Ecto neural progenitor cell (in vitro differentiated cells): ENCODE measurements at regions not wholly inside any gene's neighbourhood (a gene's known extent, or its start where the extent isn't known, plus 50 kb on each side); places are given as distances from the start of the nearest gene placed in this dataset.

Experiments used
- DNase-seq: peaks from one replicate; pipeline ENCODE4 v3.0.0-alpha.2; 2018; ENCODE audit warnings: low spot score

DNA sequence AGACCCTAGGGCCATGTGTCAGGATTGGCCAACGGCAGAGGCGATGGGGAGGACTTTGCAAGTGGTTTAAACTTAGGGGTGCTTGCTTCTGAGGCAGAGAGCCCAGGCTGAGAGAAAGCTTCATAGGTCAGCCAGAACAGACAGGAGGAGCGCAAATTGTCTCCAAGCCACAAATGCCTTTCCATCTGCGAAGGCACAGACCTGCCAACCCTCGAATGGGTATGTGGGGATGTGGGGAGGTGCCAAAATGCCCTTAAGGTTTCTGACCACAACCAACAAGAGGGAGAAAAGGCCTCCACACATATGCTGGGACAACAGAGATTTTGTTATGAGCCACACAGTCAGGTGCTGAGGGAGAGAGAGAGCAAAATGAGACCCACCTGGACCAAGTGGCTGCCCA is 283.6 kb downstream of the CYP26B1 start:
- no peak for DNase-seq

DNA sequence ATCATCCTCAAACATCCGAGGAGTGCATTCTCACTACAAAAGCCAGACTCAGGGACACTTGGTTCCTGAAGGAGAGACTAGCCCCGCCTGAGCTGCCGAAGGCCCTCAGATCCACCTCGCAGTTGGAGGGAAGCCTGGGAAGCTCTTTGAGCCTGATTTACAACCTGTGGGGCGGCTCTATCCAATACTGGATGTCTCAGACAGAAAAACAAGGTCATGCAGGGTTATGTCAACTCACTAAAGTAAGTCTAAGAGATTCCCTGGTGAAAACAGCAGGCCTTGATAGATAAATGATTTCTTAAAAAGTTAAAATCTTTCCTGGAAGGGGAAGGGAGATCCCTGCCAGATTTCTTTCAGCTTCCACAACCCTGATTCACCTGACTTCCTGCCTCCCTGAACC is 284.3 kb downstream of the CYP26B1 start:
- no peak for DNase-seq

DNA sequence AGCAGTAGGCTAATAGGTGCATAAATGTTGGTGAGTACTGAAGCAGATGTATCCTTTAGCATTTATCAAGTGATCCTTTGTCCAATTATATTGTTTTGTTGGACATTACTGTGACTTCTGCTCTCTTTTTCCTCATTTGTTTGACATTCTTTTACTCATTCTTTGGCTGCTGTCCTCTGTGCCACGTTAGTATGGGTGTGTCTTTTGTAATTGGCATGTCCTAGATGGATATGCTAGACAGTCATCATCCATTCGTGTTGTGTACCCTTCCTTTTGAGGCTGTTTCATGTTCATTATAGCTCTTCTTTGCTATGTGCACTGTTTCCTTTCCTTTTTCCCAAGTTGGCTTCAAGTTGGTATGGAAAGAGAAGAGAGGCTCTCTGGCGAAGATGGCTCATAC is 284.7 kb downstream of the CYP26B1 start:
- DNase-seq = no peak

DNA sequence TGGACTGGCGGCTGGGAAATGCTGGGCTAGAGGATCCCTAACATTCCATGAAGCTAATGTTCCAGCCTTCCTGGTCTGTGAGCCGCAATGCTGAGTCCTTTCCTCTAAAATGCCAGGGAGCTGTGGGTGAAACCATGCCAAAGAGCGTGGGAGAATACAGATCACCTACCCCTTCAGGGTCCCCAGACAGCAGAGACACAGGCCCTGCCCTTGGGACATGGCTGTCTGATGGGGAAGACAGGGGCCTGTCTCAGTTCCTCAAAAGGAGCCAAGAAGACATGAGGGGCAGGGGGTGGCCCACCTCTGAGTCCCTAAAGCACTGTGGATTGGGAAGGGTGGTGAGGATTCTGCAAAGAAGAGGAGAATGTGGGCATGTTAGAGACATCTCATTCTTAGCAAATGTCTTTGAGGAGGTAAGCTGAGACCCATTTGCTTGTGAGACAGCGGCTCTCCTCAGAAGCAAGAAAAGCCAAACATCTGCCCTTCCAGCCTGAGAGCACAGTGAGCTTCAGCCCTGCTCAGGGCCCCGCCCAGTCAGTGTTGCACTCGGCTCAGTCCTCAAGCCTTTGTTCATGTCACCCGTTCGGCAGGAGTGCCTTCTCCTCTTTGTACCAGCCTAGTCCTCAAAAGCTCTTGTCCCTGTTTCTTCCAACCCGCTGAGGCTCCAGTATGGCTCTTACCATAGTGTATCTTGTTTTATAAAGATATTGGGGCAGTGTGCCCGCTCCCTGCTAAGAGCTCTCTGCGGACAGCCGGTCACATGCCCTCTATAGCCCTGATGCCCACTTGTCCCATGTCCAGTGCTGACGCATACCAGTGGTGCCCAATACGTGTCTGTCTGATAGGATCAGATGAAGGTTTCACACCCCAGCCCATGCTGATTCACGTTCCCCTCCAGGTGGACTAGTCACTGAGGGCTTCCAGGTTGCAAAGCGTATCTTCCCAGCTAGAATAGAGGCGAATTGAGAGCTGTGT is 286.2 kb downstream of the CYP26B1 start:
- no peak for DNase-seq

DNA sequence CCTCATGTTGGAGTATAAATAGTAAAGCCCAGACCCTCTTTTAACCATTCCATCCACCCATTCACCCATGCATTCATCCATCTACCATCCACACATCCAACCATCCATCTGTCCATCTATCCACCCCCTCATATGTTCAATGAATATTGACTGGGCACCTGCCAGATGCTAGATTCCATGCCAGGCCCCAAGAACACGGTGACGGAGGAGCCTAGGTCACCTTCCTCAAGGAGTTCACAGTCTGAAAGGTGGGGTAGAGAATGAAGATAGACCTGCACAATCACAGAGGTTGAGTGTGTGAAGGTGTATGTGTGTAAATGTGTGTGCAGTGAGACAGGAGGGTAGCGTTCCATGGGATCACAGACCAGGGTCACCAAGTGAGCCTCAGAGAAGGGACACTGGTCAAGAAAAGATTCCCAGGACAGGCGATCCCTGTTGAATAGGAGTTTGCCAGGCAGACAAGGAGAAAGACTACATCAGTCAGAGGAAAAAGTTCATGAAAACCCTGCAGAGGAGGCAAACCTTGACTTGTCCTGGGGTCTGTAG is 287.2 kb downstream of the CYP26B1 start:
- DNase-seq = no peak

DNA sequence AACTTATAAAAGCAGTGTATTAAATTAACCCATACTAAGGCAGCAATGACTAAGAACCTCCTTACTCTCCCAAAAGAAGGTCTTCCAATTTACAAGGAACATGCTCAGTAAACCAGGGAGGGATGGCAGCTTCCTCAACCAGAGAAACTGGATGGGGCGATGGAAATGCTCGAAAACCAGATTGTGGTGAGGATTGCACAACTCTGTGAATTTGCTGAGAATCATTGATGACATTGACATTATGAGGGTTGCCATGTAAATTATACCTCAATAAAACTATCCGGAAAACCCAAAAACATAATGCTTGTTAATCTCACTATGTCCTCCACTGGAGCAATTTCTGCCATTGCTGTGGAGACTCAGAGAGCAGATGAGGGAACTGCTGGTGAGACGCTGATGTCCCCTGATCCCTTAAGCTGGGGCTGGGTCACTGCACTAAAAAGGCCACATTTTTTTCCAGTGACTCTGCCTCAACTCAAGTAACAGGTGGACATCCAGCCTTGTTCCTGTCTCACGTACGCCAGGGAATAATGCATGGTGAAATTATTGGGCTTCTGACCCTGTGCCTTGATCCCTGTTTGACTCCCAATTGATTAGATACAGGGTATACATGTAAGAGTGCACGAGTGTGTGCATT is 288.3 kb downstream of the CYP26B1 start:
- no peak for DNase-seq

DNA sequence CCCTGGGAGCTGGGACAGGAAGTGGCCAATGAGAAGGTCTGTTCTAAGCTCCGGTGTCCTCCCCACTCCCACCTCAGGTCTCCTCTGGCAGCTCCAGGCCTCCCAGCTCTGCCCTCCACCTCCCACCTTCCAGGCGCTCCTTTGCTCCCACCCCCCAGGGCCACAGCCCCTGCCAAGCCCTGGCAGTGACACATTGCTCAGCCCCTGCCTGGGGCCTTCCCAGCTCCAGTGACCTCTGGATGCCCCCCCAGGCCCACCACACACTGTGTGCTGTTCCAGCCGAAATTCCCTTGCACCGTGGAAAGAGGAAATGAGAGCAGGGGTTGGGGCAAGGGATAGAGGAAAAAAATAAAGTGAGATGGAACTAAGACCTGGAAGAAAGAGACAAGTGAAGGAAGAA is 289.6 kb downstream of the CYP26B1 start:
- no peak for DNase-seq

DNA sequence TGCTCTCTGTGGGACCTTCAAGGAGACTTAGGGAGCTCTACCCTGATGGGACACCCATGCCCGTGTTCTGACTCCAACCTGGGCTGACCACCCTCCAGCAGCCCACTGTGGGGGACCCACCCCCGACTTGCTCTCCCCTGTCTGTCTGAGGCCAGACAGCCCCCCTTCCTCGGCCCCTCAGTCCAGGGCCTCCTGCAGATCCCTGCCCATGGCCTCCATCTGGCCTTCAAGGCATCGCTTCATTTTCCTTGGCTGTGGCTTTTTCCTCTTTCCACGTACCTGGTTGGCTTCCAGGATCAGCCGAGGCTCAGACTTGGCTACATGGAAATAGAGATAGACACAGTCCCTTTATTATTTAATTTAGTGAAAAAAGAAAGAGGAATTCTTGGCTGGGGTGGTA is 290.0 kb downstream of the CYP26B1 start:
- DNase-seq = no peak

DNA sequence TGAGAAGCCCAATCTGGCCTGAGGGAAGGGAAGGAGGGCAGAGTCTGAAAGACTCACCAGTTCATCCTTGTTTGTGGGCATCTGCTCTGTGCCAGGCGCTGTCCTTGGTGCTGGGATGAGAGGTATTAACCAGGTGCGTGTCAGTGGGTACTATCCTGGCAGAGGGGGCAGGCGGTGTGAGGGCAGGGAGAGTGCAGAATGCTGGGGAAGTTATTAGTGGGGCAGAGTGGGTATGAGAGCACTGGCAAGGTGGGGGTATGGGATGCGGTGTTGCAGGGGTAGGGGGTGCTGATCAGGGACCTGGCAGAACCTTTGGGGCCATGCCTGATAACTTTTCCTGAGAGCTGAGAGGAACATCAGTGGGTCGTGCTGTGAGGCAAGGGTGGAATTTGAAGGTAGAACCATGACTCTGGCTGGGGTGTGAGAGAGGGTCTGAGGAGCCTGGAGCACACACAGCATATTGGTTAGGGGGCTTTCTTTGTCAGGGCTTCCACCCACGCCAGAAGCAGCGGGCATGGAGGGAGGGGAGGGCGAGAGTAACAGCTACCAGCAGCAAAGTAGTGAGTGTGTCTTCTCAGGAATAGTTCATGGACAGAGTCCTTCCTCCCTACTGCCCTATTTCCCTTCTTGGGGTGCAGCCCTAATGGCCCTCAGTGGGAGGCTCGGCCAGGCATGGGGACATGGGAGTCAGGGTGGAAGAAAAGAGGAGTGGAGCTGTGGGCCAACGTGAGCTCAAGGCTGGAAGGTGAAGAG is 290.7 kb downstream of the CYP26B1 start:
- DNase-seq = no peak

DNA sequence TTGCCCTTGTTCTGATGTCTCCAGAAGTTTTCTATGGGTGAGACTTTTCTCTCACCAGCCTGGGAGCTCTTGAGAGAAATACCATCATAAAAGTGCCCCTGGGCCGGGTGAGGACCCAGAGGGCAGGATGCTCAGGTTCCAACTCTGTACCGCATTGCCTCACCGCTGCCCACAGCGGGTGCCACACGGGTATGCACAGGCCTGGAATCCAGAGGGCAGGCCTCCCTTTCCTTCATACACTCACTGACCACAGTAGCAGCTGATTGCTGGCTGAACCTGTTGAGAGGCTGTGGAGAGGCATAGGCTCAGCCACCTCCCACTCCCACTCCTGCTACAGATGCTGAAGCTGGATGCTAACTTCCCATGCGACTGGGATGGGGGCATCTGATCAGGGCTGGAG is 293.8 kb downstream of the CYP26B1 start:
- DNase-seq = no peak

DNA sequence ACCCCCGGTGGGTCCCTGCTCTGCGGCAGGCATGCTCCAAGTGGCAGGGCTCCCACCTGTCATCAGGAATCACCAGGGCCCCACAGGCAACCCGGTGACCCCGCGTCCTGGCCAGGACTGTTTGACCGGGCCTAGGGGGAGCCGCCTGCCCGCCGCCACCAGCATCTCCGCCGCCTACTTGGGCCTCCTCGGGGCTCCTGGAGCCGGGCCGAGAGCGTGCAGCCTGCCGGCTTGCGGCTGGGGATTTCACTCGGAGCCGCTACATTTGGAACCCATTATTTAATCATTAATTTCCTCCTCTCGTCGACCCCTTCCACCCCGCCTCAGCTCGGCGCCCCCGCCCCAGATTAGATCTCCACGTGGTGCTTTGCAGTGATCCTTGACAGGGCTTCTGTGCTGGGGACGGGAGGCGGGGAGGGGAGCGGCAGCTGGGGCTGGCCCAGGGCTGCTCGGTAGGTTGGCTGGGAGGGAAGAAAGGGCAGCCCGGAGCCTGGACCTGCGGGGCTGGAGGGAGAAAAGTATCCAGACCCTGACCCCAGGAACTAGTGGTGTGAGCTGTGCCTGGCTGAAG is 295.4 kb downstream of the CYP26B1 start:
- no peak for DNase-seq

DNA sequence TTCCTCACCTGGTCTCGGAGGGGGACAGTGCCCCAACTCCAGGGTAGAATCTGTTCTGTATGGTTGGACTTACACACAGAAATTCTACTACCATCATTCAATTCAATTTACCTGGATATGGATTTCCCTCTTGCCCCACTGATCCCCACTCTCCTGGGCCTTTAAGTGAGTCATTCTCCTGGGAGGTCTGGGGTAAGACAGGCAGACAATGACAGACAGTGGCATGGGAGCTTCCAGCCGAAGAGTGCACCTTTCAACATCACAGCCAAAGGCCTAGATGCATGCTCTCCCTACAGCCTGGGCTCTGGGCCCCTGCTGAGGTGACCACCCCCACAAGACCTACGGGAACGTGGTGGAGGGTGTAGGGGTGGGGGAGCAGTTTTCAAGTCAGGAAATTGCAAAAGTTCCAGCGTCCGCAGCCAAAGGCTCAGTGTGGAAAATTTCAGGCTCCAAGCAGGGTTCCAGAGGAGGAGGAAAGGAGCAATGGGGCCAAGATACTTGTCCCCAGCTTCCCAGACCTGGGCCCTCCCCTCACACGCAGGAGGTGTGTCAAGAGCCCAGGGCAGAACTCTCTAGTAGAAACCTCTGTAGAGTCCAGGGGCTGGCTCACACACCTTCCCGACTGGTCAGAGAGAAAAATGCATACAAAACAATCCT is 296.4 kb downstream of the CYP26B1 start:
- no peak for DNase-seq

DNA sequence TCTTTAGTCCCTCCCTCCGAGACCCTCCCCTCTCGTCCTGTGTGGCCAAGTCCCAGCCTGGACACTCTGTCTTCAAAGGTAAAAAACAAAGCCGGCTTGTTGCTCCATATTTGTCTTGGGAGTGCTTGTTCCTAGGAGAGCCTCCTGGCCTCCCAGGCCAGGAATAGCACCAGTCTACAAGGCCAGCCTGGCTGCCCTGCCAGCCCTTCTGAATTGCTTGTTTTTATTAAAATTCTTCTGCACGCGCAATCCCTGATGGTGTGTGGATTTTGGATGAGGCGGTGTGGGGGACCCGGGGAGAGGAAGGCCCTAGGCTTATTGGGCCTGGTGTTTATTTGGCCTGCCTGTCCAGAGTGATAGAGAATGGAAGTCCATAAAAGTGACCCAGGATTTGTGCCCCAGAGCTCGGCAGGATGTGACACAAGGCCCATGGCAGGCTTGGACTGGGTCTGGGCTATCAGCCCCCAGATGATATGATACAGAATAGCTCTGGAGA is 297.3 kb downstream of the CYP26B1 start:
- peak; percentile 21 for DNase-seq

DNA sequence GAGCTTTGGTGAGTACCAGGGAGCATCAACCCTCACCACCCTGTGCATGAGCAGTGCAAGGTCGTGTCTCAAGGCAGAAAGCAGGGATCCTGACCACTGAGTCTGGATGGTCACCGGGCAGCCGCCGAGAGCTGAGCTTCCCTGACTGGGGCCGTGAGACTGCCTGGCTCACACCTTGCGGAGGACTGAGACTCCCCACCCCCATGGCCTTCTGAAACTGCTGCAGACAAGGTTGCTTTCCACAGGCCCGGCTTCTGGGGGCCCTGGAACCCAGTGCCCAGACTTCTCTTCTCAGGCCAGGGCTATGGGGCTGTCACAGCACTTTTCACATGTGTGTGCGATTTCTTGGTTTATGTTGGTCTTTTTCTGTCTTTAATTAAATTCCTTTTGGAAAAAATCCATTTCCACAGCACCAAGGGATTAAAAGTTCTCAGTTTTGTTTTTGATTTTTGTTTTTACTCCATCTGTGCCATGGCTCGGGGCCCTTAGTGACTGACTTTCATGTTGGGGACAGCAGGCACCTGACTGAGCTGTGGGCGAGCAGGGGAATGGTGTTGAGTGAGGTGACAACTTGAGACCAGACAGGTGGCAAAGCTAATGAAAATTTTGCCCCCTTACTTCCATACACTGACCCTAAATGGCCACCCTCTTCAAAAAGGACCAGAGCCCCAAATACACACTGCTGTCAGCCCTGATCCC is 297.9 kb downstream of the CYP26B1 start:
- DNase-seq = peak; percentile 22

DNA sequence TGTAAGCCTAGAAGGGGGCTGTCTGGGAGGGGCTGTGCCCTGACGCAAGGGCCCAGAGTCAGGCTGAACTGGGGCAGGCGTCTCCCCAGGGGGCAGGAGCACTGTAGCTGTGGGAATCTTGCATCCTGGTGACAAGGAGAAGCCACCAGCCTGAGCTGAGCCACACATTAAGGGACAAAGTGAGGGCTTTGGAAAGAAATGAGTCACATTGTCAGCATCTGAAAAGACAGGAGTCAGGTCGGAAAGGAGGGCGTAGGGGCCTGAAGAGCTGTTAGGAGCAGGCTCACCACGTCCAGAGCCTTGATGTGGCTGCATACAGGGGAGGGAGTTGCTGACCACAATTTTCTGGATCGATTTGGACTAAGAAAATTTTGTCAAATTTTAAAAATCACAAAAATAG is 298.6 kb downstream of the CYP26B1 start:
- DNase-seq = peak; percentile 24

DNA sequence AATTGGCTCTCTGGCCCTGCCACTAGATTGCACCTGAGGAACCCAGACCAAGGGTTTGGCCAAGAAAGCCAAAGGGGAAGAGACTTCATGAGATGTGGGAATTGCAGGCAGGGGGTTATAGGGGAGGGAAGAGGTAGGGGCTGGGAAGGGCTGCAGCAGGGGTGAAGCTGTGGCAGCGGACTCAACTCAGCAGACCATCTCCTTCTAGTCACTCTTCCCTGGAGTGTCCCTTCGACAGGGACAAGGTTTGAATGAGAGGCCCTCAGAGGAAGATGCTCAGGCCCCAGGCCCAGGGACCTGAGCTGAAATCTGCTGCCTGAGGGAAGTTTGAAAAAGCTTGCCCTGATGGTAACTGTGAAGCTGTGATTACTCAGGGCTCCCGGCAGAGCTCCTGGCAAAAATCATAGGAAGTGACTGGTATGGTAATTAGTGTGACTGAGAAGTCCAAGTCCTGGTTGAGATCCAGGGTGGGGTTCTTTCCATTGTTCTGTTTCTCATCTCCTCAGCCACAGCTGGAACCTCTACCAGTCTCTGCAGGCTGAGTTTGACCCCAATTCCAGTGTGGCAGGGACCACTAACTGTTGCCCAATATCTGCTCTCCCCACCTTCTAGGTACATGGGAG is 300.9 kb downstream of the CYP26B1 start:
- DNase-seq = peak; percentile 19

DNA sequence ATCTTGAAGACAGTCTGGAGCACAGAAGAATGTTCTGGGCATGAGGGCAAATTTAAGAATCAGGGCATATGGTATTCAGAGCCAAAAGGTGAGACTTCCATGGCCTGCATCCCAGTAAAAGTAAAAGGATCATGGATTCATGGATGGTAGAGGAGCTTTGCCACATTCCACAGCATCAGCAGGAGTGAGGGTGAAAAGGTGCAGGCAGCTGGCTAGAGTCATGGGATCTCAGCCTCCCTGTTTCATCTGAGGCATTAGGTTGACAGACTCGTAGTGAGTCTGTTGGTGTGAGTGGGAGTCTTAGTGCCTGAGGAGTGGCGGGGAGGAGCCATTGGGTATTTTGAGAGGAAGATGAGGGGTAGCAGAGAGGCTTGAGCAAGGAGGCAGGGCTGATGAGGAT is 301.6 kb downstream of the CYP26B1 start:
- DNase-seq = peak; percentile 13

DNA sequence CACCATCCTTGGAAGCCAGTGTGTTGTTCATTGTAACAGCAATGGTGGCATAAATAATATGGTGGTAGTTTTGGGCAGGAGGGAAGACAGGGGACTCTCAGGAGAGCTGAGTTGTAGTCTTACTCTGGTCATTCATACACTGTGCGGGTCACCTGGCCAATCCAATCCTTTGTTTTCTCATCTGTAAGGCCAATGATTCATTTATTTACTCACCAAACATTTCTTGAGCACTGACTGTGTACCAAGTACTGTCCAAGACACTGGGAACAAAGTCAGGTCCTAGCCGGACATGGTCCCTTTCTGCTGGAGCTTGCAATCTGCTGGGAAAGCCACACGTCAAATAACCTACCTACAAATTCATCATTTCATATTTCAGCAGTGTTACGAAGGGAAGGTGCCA is 302.7 kb downstream of the CYP26B1 start:
- no peak for DNase-seq

DNA sequence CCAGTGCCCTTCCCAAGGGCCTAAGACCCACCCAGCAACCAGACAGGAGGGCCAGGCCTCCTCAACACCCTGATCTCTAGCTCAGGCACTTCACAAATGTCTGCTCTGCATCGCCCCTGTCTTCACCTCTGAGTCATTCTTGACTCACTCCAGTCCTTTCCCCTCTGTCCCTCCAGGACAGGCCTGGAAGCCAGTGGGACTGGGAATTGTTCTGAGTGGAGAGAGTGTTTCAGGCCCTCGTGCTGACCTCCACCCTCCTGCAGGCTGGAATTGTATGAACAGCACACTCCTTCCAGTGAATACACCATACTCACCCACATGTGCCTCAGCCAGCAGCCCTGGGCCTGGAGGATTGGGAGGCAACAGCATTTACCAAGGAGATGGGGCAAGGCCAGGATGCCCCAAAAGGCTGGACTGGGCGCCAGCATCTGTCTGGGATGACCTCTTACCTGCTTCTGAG is 304.2 kb downstream of the CYP26B1 start:
- DNase-seq = no peak

DNA sequence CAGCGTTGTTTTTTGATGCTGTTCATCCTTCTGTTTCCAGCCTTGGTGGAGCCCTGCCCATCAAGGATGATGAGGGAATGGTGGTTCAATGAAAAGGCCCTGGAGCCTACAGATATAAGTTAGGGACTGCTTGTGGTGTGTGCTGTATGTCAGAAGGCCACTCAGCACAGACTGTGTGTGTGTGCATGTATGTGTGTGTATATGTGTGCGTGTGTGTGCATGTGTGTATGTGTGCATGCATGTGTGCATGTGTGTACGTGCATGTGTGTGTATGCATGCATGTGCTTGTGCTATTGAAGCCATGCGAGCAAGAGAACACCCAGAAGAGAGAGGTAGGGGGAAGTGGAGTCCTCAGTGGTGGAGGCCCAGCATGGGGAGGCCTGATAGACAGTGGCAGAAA is 304.9 kb downstream of the CYP26B1 start:
- no peak for DNase-seq
